Endodermal cell (in vitro differentiated cells): ENCODE measurements at regions not wholly inside any gene's neighbourhood (a gene's known extent, or its start where the extent isn't known, plus 50 kb on each side); places are given as distances from the start of the nearest gene placed in this dataset.

Experiments
- DNase-seq: peaks from one replicate; pipeline ENCODE4 v3.0.0-alpha.2; 2017
- H3K27ac ChIP-seq: 2 replicates; pipeline ENCODE4 v1.5.1; 2013; ENCODE audit warnings: mild to moderate bottlenecking, low read depth, low read length, moderate library complexity
- H3K27me3 ChIP-seq: 2 replicates; pipeline ENCODE4 v1.6.1; 2013; ENCODE audit warnings: mild to moderate bottlenecking, low read length, moderate library complexity; ENCODE audit not compliant: insufficient read depth, control insufficient read depth, poor library complexity, severe bottlenecking
- H3K36me3 ChIP-seq: 2 replicates; pipeline ENCODE4 v1.7.0; 2013; ENCODE audit warnings: mild to moderate bottlenecking, low read length, moderate library complexity; ENCODE audit not compliant: control insufficient read depth, insufficient read depth
- H3K4me1 ChIP-seq: one replicate; pipeline ENCODE4 v1.7.0; 2013; ENCODE audit warnings: low read length; ENCODE audit not compliant: control insufficient read depth, insufficient read depth
- H3K4me3 ChIP-seq: 2 replicates; pipeline ENCODE4 v1.5.1; 2013; ENCODE audit warnings: mild to moderate bottlenecking, low read length, moderate library complexity
- H3K9ac ChIP-seq: 2 replicates; pipeline ENCODE4 v1.6.1; 2013; ENCODE audit warnings: mild to moderate bottlenecking, low read length, moderate library complexity; ENCODE audit not compliant: poor library complexity, severe bottlenecking; ENCODE audit errors: extremely low read depth
- H3K9me3 ChIP-seq: 2 replicates; pipeline ENCODE4 v1.6.1; 2013; ENCODE audit warnings: mild to moderate bottlenecking, low read length, moderate library complexity; ENCODE audit not compliant: control insufficient read depth
- H3K27ac Mint-ChIP-seq: 2 replicates; pipeline ENCODE4 v1.8.0; 2020; ENCODE audit warnings: mixed read lengths
- H3K27me3 Mint-ChIP-seq: 2 replicates; pipeline ENCODE4 v1.8.0; 2021; ENCODE audit warnings: mild to moderate bottlenecking, mixed read lengths; ENCODE audit not compliant: insufficient read depth
- H3K36me3 Mint-ChIP-seq: 2 replicates; pipeline ENCODE4 v1.8.0; 2020; ENCODE audit warnings: low read depth, mixed read lengths
- H3K4me1 Mint-ChIP-seq: 2 replicates; pipeline ENCODE4 v1.8.0; 2020; ENCODE audit warnings: mixed read lengths
- H3K4me3 Mint-ChIP-seq: 2 replicates; pipeline ENCODE4 v1.8.0; 2020; ENCODE audit warnings: mild to moderate bottlenecking, moderate library complexity, mixed read lengths
- H3K9me3 Mint-ChIP-seq: 2 replicates; pipeline ENCODE4 v1.8.0; 2020; ENCODE audit warnings: mild to moderate bottlenecking, mixed read lengths
- CTCF ChIP-seq: fragments of 200-600 bp; sonication (generic); conservative IDR thresholded peaks from 2 replicates; pipeline ENCODE4 v1.5.0; 2021; ENCODE audit warnings: antibody characterized with exemption, mild to moderate bottlenecking
- WGBS, 2 experiments: methylation state at CpG; one replicate each; pipeline versions ENCODE4 v1.1.5 to v1.1.7; 2013; ENCODE audit warnings: missing lambda C conversion rate in 2 of 2, mixed read lengths in 1 of 2; ENCODE audit not compliant: insufficient coverage in 1 of 2, insufficient read length in 1 of 2; 5-methylcytosine and 5-hydroxymethylcytosine counted together

GRCh38 chr3:178048768-178049167, 487.5 kb upstream of the KCNMB2 start:
- Mint-ChIP-seq H3K36me3 (no peaks in the 10 kb centered on the region), H3K4me1 (no peaks in the 10 kb centered on the region), H3K4me3 (no peak overlapping the region), H3K9me3 (no peaks in the 10 kb centered on the region), H3K27ac (no peak overlapping the region), H3K27me3 (no peaks in the 10 kb centered on the region)
- no peak for DNase-seq
- Histone ChIP-seq H3K4me1 (no peaks in the 10 kb centered on the region), H3K4me3 (no peak overlapping the region), H3K36me3 (no peaks in the 10 kb centered on the region), H3K27me3 (no peaks in the 10 kb centered on the region), H3K27ac (no peak overlapping the region), H3K9ac (no peak overlapping the region), H3K9me3 (no peaks in the 10 kb centered on the region)
- TF ChIP-seq CTCF = no peak
- WGBS, 2 experiments = 49 to 71% methylated on average over 2 to 3 of the region's 3 CpGs

GRCh38 chr3:178054471-178054870, 481.8 kb upstream of the KCNMB2 start:
- Mint-ChIP-seq H3K4me3 (no peak overlapping the region), H3K27me3 (no peaks in the 10 kb centered on the region), H3K36me3 (no peaks in the 10 kb centered on the region), H3K27ac (no peak overlapping the region), H3K4me1 (no peaks in the 10 kb centered on the region), H3K9me3 (no peaks in the 10 kb centered on the region)
- no peak for TF ChIP-seq CTCF
- 88% methylated on average over 2 to 3 of the region's 3 CpGs for WGBS, 2 experiments
- Histone ChIP-seq H3K27me3 (no peaks in the 10 kb centered on the region), H3K4me1 (no peaks in the 10 kb centered on the region), H3K4me3 (no peak overlapping the region), H3K9me3 (no peaks in the 10 kb centered on the region), H3K27ac (peak overlapping the region; percentile 14), H3K36me3 (no peaks in the 10 kb centered on the region), H3K9ac (no peak overlapping the region)
- no peak for DNase-seq

GRCh38 chr3:178055939-178056338, 480.3 kb upstream of the KCNMB2 start:
- H3K4me1 Mint-ChIP-seq = no peaks in the 10 kb centered on the region
- no peak for TF ChIP-seq CTCF
- no peak overlapping the region for H3K4me3 Mint-ChIP-seq
- no peaks in the 10 kb centered on the region for H3K36me3 Mint-ChIP-seq
- H3K27ac Mint-ChIP-seq = no peak overlapping the region
- Histone ChIP-seq H3K9me3 (no peaks in the 10 kb centered on the region), H3K4me1 (no peaks in the 10 kb centered on the region), H3K27ac (no peak overlapping the region), H3K27me3 (no peaks in the 10 kb centered on the region), H3K9ac (no peak overlapping the region), H3K36me3 (no peaks in the 10 kb centered on the region), H3K4me3 (no peak overlapping the region)
- WGBS, 2 experiments = 96 to 100% methylated on average over 2 of the region's 2 CpGs
- H3K27me3 Mint-ChIP-seq = no peaks in the 10 kb centered on the region
- DNase-seq = no peak
- H3K9me3 Mint-ChIP-seq = no peaks in the 10 kb centered on the region
